ENCODE measurements at regions not wholly inside any gene's neighbourhood (a gene's known extent, or its start where the extent isn't known, plus 50 kb on each side); places are given as distances from the start of the nearest gene placed in this dataset.

- DNase-seq (ENCODE audit: low read depth in 1 of 2, low spot score in 1 of 2): no peak
- H3K27me3 ChIP-seq: no peaks in the 10 kb centered on the region
These were observed 1204.5 kb upstream of the SLC39A10 start for GRCh38 chr2:194452504-194452903.

DNA sequence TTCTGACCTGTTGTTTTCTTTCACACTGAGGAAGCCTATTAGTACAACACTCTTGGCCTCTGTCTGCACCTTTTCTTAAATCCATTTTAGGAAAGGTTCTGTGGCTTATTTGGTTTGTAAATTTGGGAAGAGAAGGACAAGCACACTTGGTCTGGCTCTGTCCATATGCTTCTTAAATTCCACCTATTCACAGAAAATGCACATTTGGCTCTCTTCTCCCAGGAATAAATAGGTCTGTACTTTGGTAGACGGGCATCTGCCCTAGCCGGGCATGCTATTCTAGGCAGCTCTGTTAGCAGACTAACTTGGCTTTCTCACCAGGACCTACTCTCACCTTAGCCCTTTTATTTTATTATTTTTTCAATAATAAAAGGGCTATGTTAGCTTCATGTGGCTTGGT, 1211.8 kb upstream of the SLC39A10 start:
- DNase-seq (ENCODE audit: low read depth in 1 of 2, low spot score in 1 of 2): no peak
- no peaks in the 10 kb centered on the region for H3K9me3 ChIP-seq (ENCODE audit: low read depth)
- no peaks in the 10 kb centered on the region for H3K36me3 ChIP-seq
- TF ChIP-seq, protein P1, sequence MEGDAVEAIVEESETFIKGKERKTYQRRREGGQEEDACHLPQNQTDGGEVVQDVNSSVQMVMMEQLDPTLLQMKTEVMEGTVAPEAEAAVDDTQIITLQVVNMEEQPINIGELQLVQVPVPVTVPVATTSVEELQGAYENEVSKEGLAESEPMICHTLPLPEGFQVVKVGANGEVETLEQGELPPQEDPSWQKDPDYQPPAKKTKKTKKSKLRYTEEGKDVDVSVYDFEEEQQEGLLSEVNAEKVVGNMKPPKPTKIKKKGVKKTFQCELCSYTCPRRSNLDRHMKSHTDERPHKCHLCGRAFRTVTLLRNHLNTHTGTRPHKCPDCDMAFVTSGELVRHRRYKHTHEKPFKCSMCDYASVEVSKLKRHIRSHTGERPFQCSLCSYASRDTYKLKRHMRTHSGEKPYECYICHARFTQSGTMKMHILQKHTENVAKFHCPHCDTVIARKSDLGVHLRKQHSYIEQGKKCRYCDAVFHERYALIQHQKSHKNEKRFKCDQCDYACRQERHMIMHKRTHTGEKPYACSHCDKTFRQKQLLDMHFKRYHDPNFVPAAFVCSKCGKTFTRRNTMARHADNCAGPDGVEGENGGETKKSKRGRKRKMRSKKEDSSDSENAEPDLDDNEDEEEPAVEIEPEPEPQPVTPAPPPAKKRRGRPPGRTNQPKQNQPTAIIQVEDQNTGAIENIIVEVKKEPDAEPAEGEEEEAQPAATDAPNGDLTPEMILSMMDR (IDR thresholded peaks at IDR 0.05; ENCODE audit: low read depth, low read length): no peak
- H3K4me1 ChIP-seq (ENCODE audit: low read depth): no peaks in the 10 kb centered on the region
- H3K4me3 ChIP-seq: no peak overlapping the region
- no peaks in the 10 kb centered on the region for H3K27me3 ChIP-seq
- H3K27ac ChIP-seq: no peak overlapping the region

More at GRCh38 chr2:194452504-194452903, 1204.5 kb upstream of the SLC39A10 start:
- Histone ChIP-seq H3K4me3 (no peak overlapping the region), H3K4me1 (ENCODE audit: low read depth) (no peaks in the 10 kb centered on the region), H3K9me3 (ENCODE audit: low read depth) (no peaks in the 10 kb centered on the region), H3K27ac (no peak overlapping the region), H3K36me3 (no peaks in the 10 kb centered on the region)
- TF ChIP-seq, protein P1 (IDR thresholded peaks at IDR 0.05; ENCODE audit: low read depth, low read length): no peak

- H3K9me3 ChIP-seq (ENCODE audit: low read depth): no peaks in the 10 kb centered on the region
- no peak for DNase-seq (ENCODE audit: low read depth in 1 of 2, low spot score in 1 of 2)
- TF ChIP-seq, protein P1 (IDR thresholded peaks at IDR 0.05; ENCODE audit: low read depth, low read length): no peak
- H3K4me1 ChIP-seq (ENCODE audit: low read depth): no peaks in the 10 kb centered on the region
- H3K27ac ChIP-seq: no peak overlapping the region
- H3K4me3 ChIP-seq: no peak overlapping the region
- H3K27me3 ChIP-seq: no peaks in the 10 kb centered on the region
- H3K36me3 ChIP-seq: no peaks in the 10 kb centered on the region
These were observed 1213.1 kb upstream of the SLC39A10 start for GRCh38 chr2:194443926-194444325.

GRCh38 chr2:194424683-194425209, 1232.3 kb upstream of the SLC39A10 start:
- TF ChIP-seq, protein P1 (IDR thresholded peaks at IDR 0.05; ENCODE audit: low read depth, low read length): no peak

GRCh38 chr2:194411221-194411620, 1245.8 kb upstream of the SLC39A10 start:
- Histone ChIP-seq H3K9me3 (ENCODE audit: low read depth) (no peaks in the 10 kb centered on the region), H3K27me3 (no peaks in the 10 kb centered on the region), H3K36me3 (no peaks in the 10 kb centered on the region), H3K4me1 (ENCODE audit: low read depth) (no peaks in the 10 kb centered on the region), H3K4me3 (no peak overlapping the region), H3K27ac (no peak overlapping the region)
- TF ChIP-seq, protein P1 (IDR thresholded peaks at IDR 0.05; ENCODE audit: low read depth, low read length): no peak
- no peak for DNase-seq (ENCODE audit: low read depth in 1 of 2, low spot score in 1 of 2)

More at GRCh38 chr2:194424683-194425209, 1232.3 kb upstream of the SLC39A10 start:
- no peaks in the 10 kb centered on the region for H3K9me3 ChIP-seq (ENCODE audit: low read depth)
- H3K27ac ChIP-seq: no peak overlapping the region
- DNase-seq (ENCODE audit: low read depth in 1 of 2, low spot score in 1 of 2): no peak
- no peaks in the 10 kb centered on the region for H3K4me1 ChIP-seq (ENCODE audit: low read depth)
- no peaks in the 10 kb centered on the region for H3K27me3 ChIP-seq
- no peak overlapping the region for H3K4me3 ChIP-seq
- no peaks in the 10 kb centered on the region for H3K36me3 ChIP-seq
